Central memory CD8-positive, alpha-beta T cell (primary cell): ENCODE measurements at regions not wholly inside any gene's neighbourhood (a gene's known extent, or its start where the extent isn't known, plus 50 kb on each side); places are given as distances from the start of the nearest gene placed in this dataset.

Source experiments
- ATAC-seq: fragments of 150-1000 bp; cut with Tn5 transposase; replicated peaks from 2 replicates; pipeline ENCODE4 v1.10.0; 2022; ENCODE audit warnings: mild to moderate bottlenecking, moderate FRiP score, moderate number of reproducible peaks; ENCODE audit not compliant: poor library complexity, severe bottlenecking; ENCODE audit errors: extremely low read depth
- DNase-seq, 2 donors: peaks; one replicate each; pipeline ENCODE4 v3.0.0; 2021; ENCODE audit warnings: low spot score in 2 of 2
- H3K27ac Mint-ChIP-seq: one replicate; pipeline ENCODE4 v1.8.0; 2022; ENCODE audit warnings: low read depth, mild to moderate bottlenecking, moderate library complexity, mixed read lengths
- H3K27me3 Mint-ChIP-seq: one replicate; pipeline ENCODE4 v1.8.0; 2022; ENCODE audit warnings: mixed read lengths
- H3K36me3 Mint-ChIP-seq: one replicate; pipeline ENCODE4 v1.8.0; 2022; ENCODE audit warnings: mild to moderate bottlenecking, moderate library complexity, mixed read lengths; ENCODE audit not compliant: insufficient read depth
- H3K4me1 Mint-ChIP-seq: one replicate; pipeline ENCODE4 v1.8.0; 2022; ENCODE audit warnings: mixed read lengths
- H3K4me3 Mint-ChIP-seq: one replicate; pipeline ENCODE4 v1.8.0; 2022; ENCODE audit warnings: mild to moderate bottlenecking, moderate library complexity, mixed read lengths
- H3K9me3 Mint-ChIP-seq: one replicate; pipeline ENCODE4 v1.8.0; 2022; ENCODE audit warnings: mixed read lengths

- H3K27me3 Mint-ChIP-seq = peaks cover 56% of the 10 kb centered on the region
- no peak for DNase-seq
These were observed 186.6 kb upstream of the NRP1 start for GRCh38 chr10:33521062-33521461.

GRCh38 chr10:33520223-33520622 lies 185.8 kb upstream of the NRP1 start:
- ATAC-seq (no peak), DNase-seq (no peak)
- peaks cover 2% of the 10 kb centered on the region for H3K36me3 Mint-ChIP-seq
- H3K27ac Mint-ChIP-seq = no peak overlapping the region
- H3K4me3 Mint-ChIP-seq = no peak overlapping the region
- no peaks in the 10 kb centered on the region for H3K9me3 Mint-ChIP-seq
- peaks cover 56% of the 10 kb centered on the region for H3K27me3 Mint-ChIP-seq
- no peaks in the 10 kb centered on the region for H3K4me1 Mint-ChIP-seq

More at GRCh38 chr10:33521062-33521461, 186.6 kb upstream of the NRP1 start:
- H3K27ac Mint-ChIP-seq = no peak overlapping the region
- H3K4me3 Mint-ChIP-seq = no peak overlapping the region
- H3K36me3 Mint-ChIP-seq = peaks cover 2% of the 10 kb centered on the region
- H3K4me1 Mint-ChIP-seq = no peaks in the 10 kb centered on the region
- ATAC-seq = no peak
- H3K9me3 Mint-ChIP-seq = no peaks in the 10 kb centered on the region

GRCh38 chr10:33519130-33519860 lies 184.8 kb upstream of the NRP1 start:
- no peak for ATAC-seq
- H3K27me3 Mint-ChIP-seq = peaks cover 56% of the 10 kb centered on the region

GRCh38 chr10:33510206-33510605 lies 175.7 kb upstream of the NRP1 start:
- no peaks in the 10 kb centered on the region for H3K36me3 Mint-ChIP-seq
- no peaks in the 10 kb centered on the region for H3K9me3 Mint-ChIP-seq
- no peak overlapping the region for H3K27ac Mint-ChIP-seq
- H3K4me1 Mint-ChIP-seq = peaks cover 6% of the 10 kb centered on the region
- no peak overlapping the region for H3K4me3 Mint-ChIP-seq
- DNase-seq = no peak
- peaks cover 10% of the 10 kb centered on the region for H3K27me3 Mint-ChIP-seq
- ATAC-seq = no peak

More at GRCh38 chr10:33519130-33519860, 184.8 kb upstream of the NRP1 start:
- no peak for DNase-seq
- Mint-ChIP-seq H3K4me1 (no peaks in the 10 kb centered on the region), H3K9me3 (no peaks in the 10 kb centered on the region), H3K4me3 (no peak overlapping the region), H3K27ac (no peak overlapping the region), H3K36me3 (peaks cover 2% of the 10 kb centered on the region)

GRCh38 chr10:33509231-33509831 lies 174.9 kb upstream of the NRP1 start:
- peaks cover 10% of the 10 kb centered on the region for H3K27me3 Mint-ChIP-seq
- ATAC-seq (peak; percentile 36), DNase-seq (no peak)
- H3K36me3 Mint-ChIP-seq = no peaks in the 10 kb centered on the region
- peaks cover 6% of the 10 kb centered on the region for H3K4me1 Mint-ChIP-seq
- H3K4me3 Mint-ChIP-seq = no peak overlapping the region
- H3K9me3 Mint-ChIP-seq = no peaks in the 10 kb centered on the region
- H3K27ac Mint-ChIP-seq = no peak overlapping the region

DNA sequence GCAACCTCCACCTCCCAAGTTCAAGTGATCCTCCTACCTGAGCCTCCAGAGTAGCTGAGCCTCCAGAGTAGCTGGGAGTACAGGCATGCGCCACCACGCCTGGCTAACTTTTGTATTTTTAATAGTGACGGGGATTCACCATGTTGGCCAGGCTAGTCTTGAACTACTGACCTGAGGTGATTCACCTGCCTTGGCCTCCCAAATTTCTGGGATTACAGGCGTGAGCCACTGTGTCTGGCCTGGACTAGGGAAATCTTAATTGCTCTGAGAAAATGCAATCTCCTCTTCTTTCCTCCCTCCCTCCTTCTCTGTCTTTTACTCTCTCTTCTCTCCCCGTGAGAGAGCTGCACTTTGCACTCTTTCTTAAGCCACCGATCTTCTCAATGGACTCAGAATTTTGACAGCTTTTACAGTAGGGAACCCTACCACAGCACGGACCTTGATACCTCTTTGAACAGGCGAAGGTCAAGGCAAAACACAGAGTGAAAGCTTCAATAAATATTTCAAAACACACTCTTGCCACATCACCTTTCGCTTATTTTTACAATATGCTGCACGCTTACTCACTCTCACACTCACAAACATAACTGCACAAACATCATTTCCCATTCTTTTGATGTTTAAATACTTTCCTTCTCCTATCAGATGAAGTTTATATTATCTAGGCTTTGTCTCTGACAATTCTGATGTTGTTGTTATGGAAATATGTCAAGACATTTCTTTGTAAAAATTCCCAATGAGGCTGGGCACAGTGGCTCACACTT lies 173.4 kb upstream of the NRP1 start:
- Mint-ChIP-seq H3K9me3 (no peaks in the 10 kb centered on the region), H3K27ac (no peak overlapping the region), H3K4me3 (no peak overlapping the region), H3K27me3 (peaks cover 12% of the 10 kb centered on the region), H3K4me1 (peaks cover 6% of the 10 kb centered on the region), H3K36me3 (no peaks in the 10 kb centered on the region)
- DNase-seq (no peak), ATAC-seq (no peak)

DNA sequence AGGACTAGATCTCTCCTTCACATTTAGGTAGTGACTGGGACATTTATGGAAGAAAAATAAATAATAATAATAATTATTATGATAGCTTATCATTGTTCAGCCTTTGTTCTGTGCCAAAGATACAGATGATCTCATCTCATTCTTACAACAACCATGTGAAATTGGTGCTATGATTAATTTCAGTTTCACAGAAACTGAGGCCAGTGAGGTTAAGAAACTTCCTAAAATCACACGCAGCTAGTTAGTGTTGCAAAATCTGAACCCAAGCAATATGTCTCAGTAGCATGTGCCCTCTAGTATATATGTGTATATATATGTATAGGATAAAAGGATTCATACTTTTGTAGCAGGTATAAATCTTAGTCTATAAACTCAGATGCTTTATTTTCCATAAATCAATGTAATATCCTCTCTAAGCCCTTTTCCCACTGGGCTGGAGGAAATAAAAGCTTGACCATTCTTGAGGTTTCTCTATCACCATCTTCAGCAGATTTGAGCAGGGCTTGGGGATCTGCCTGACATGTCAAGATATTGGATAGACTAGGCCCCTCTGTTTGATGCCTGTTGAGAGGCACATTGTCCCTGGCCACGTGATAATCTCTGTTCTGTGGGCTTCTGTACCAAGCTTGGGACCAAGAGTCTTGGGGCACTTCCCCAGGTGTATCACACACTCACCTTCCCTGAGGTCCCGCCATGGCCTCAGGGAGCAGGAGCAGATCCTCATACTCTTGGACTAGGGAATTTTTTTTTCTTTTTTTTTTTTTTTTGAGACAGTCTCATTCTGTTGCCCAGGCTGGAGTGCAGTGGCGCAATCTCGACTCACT lies 172.6 kb upstream of the NRP1 start:
- Mint-ChIP-seq H3K9me3 (peaks cover 6% of the 10 kb centered on the region), H3K4me1 (peaks cover 6% of the 10 kb centered on the region), H3K27ac (no peak overlapping the region), H3K27me3 (peaks cover 20% of the 10 kb centered on the region), H3K36me3 (no peaks in the 10 kb centered on the region), H3K4me3 (no peak overlapping the region)
- DNase-seq (no peak), ATAC-seq (no peak)

DNA sequence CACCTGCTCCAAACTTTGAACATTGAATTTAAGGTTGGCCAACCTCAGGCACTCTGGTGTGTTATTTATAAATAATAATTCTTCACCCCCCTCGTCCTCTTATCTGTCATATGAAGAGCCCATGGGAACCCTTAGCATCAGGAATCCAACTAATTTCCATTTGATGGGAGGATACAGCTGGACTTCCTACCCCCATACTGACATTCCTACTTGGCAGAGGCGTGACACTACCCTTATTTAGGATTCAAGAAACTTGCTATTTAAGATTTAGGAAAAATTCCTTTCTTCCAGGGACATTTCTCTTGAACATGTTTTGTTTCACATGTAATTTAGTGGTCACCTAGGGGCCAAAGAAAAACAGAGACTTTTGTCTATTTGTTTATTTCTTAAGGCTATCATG lies 171.9 kb upstream of the NRP1 start:
- H3K9me3 Mint-ChIP-seq = peaks cover 6% of the 10 kb centered on the region
- H3K36me3 Mint-ChIP-seq = no peaks in the 10 kb centered on the region
- DNase-seq = no peak
- no peak overlapping the region for H3K27ac Mint-ChIP-seq
- peaks cover 6% of the 10 kb centered on the region for H3K4me1 Mint-ChIP-seq
- no peak for ATAC-seq
- H3K27me3 Mint-ChIP-seq = peaks cover 24% of the 10 kb centered on the region
- no peak overlapping the region for H3K4me3 Mint-ChIP-seq

- Mint-ChIP-seq H3K27me3 (peaks cover 20% of the 10 kb centered on the region), H3K4me3 (no peak overlapping the region), H3K9me3 (peaks cover 6% of the 10 kb centered on the region), H3K4me1 (no peaks in the 10 kb centered on the region), H3K36me3 (no peaks in the 10 kb centered on the region), H3K27ac (no peak overlapping the region)
- no peak for ATAC-seq
- no peak for DNase-seq
These were observed 166.7 kb upstream of the NRP1 start for GRCh38 chr10:33501161-33501560.

GRCh38 chr10:33498391-33498891 lies 164.0 kb upstream of the NRP1 start:
- Mint-ChIP-seq H3K36me3 (no peaks in the 10 kb centered on the region), H3K27ac (no peak overlapping the region), H3K27me3 (peaks cover 20% of the 10 kb centered on the region), H3K4me3 (no peak overlapping the region), H3K4me1 (no peaks in the 10 kb centered on the region), H3K9me3 (peaks cover 6% of the 10 kb centered on the region)
- DNase-seq (no peak), ATAC-seq (no peak)

DNA sequence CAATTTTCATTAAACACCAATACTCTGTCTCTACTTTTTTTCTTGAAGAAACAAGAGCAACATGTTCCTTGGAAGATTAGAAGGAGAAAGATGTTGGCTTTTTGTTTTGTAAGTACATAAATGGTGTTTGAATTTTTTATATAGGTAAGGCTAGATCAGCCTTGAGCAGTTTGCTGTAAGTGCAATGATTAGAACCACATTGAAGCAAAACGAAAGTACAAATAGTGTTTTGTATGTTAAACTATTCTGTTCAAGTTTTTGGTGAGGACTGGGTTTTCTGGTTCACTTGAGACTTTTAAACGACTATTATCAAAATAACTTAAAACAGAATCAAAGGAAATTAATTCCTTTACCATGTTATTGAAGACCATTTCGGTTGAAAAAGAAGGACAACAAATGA lies 162.9 kb upstream of the NRP1 start:
- no peak for DNase-seq
- Mint-ChIP-seq H3K27me3 (peaks cover 13% of the 10 kb centered on the region), H3K9me3 (peaks cover 2% of the 10 kb centered on the region), H3K4me1 (no peaks in the 10 kb centered on the region), H3K36me3 (no peaks in the 10 kb centered on the region), H3K27ac (no peak overlapping the region), H3K4me3 (no peak overlapping the region)
- no peak for ATAC-seq

- ATAC-seq (no peak), DNase-seq (no peak)
- Mint-ChIP-seq H3K36me3 (no peaks in the 10 kb centered on the region), H3K9me3 (no peaks in the 10 kb centered on the region), H3K27ac (no peak overlapping the region), H3K4me3 (no peak overlapping the region), H3K27me3 (peaks cover 6% of the 10 kb centered on the region), H3K4me1 (no peaks in the 10 kb centered on the region)
These were observed 161.6 kb upstream of the NRP1 start for GRCh38 chr10:33496096-33496495.
